Glomerular endothelial cell (primary cell): ENCODE measurements at regions not wholly inside any gene's neighbourhood (a gene's known extent, or its start where the extent isn't known, plus 50 kb on each side); places are given as distances from the start of the nearest gene placed in this dataset.

Source experiments
- DNase-seq: peaks from one replicate; pipeline ENCODE4 v3.0.0-alpha.2; 2011; ENCODE audit warnings: low read depth, low spot score; ENCODE audit errors: extremely low read depth

GRCh38 chr4:96509039-96509741 is 669.3 kb downstream of the PDHA2 start:
- no peak for DNase-seq

GRCh38 chr4:96519291-96519690 is 679.4 kb downstream of the PDHA2 start:
- no peak for DNase-seq

GRCh38 chr4:96521046-96521536 is 681.2 kb downstream of the PDHA2 start:
- no peak for DNase-seq

GRCh38 chr4:96523611-96524010 is 683.7 kb downstream of the PDHA2 start:
- DNase-seq, result no peak

- no peak for DNase-seq
Observed at GRCh38 chr4:96524311-96524875, 684.5 kb downstream of the PDHA2 start.

- no peak for DNase-seq
Observed at GRCh38 chr4:96525898-96526297, 686.0 kb downstream of the PDHA2 start.

GRCh38 chr4:96526625-96527024 is 686.7 kb downstream of the PDHA2 start:
- DNase-seq, result no peak

GRCh38 chr4:96531836-96532235 is 691.9 kb downstream of the PDHA2 start:
- DNase-seq, result no peak

- no peak for DNase-seq
Observed at GRCh38 chr4:96543346-96543745, 703.5 kb downstream of the PDHA2 start.

GRCh38 chr4:96558466-96558865 is 718.6 kb downstream of the PDHA2 start:
- DNase-seq, result no peak

GRCh38 chr4:96566755-96567154 is 726.9 kb downstream of the PDHA2 start:
- DNase-seq, result no peak

GRCh38 chr4:96585304-96585703 is 745.4 kb downstream of the PDHA2 start:
- no peak for DNase-seq

GRCh38 chr4:96593422-96593821 is 753.5 kb downstream of the PDHA2 start:
- no peak for DNase-seq

- no peak for DNase-seq
Observed at GRCh38 chr4:96598465-96598864, 758.6 kb downstream of the PDHA2 start.

- no peak for DNase-seq
Observed at GRCh38 chr4:96599752-96600151, 759.9 kb downstream of the PDHA2 start.

- no peak for DNase-seq
Observed at GRCh38 chr4:96602661-96603060, 762.8 kb downstream of the PDHA2 start.

- no peak for DNase-seq
Observed at GRCh38 chr4:96603641-96604040, 763.7 kb downstream of the PDHA2 start.

GRCh38 chr4:96606451-96606850 is 766.6 kb downstream of the PDHA2 start:
- no peak for DNase-seq

- DNase-seq, result no peak
Observed at GRCh38 chr4:96626023-96626422, 786.1 kb downstream of the PDHA2 start.

- DNase-seq, result no peak
Observed at GRCh38 chr4:96630839-96631238, 790.9 kb downstream of the PDHA2 start.

GRCh38 chr4:96637971-96638412 is 798.1 kb downstream of the PDHA2 start:
- no peak for DNase-seq

- DNase-seq, result no peak
Observed at GRCh38 chr4:96639932-96640331, 800.0 kb downstream of the PDHA2 start.
